ENCODE measurements at regions not wholly inside any gene's neighbourhood (a gene's known extent, or its start where the extent isn't known, plus 50 kb on each side); places are given as distances from the start of the nearest gene placed in this dataset.

GRCh38 chr9:84054341-84055010 lies 73.9 kb downstream of the RMI1 start:
- TF ChIP-seq TEAD4 (IDR thresholded peaks at IDR 0.05) (no peak), RAD21 (IDR thresholded peaks at IDR 0.05; ENCODE audit: low read depth) (no peak), NFIC (IDR thresholded peaks at IDR 0.05) (no peak)

- TF ChIP-seq RAD21 (IDR thresholded peaks at IDR 0.05; ENCODE audit: low read depth) (no peak), EP300 (IDR thresholded peaks at IDR 0.05; ENCODE audit: borderline replicate concordance) (no peak), TEAD4 (IDR thresholded peaks at IDR 0.05) (no peak), ZBTB7A (IDR thresholded peaks at IDR 0.05; ENCODE audit: low read depth) (no peak), MAX (IDR thresholded peaks at IDR 0.05) (no peak), NFIC (IDR thresholded peaks at IDR 0.05) (no peak), FOXM1 (IDR thresholded peaks at IDR 0.05; ENCODE audit: borderline replicate concordance, low read depth) (no peak), YY1 (IDR thresholded peaks at IDR 0.05; ENCODE audit: low read depth) (no peak), TCF12 (IDR thresholded peaks at IDR 0.05; ENCODE audit: low read depth) (no peak), USF1 (IDR thresholded peaks at IDR 0.05) (no peak), CREB1 (IDR thresholded peaks at IDR 0.05; ENCODE audit: low read depth) (no peak), CEBPB (IDR thresholded peaks at IDR 0.05) (no peak), EGR1 (IDR thresholded peaks at IDR 0.05) (no peak), TAF1 (IDR thresholded peaks at IDR 0.05; ENCODE audit: low read depth) (no peak), REST (IDR thresholded peaks at IDR 0.05; ENCODE audit: low read depth) (no peak)
These were observed 77.1 kb downstream of the RMI1 start for GRCh38 chr9:84057662-84058061.

GRCh38 chr9:84059936-84060335 lies 79.3 kb downstream of the RMI1 start:
- no peak for TF ChIP-seq CREB1 (IDR thresholded peaks at IDR 0.05; ENCODE audit: low read depth)
- no peak for TF ChIP-seq EP300 (IDR thresholded peaks at IDR 0.05; ENCODE audit: borderline replicate concordance)
- no peak for TF ChIP-seq REST (IDR thresholded peaks at IDR 0.05; ENCODE audit: low read depth)
- no peak for TF ChIP-seq FOXM1 (IDR thresholded peaks at IDR 0.05; ENCODE audit: borderline replicate concordance, low read depth)
- no peak for TF ChIP-seq USF1 (IDR thresholded peaks at IDR 0.05)
- no peak for TF ChIP-seq MAX (IDR thresholded peaks at IDR 0.05)
- TF ChIP-seq ZBTB7A (IDR thresholded peaks at IDR 0.05; ENCODE audit: low read depth) = no peak
- TF ChIP-seq YY1 (IDR thresholded peaks at IDR 0.05; ENCODE audit: low read depth) = no peak
- TF ChIP-seq TEAD4 (IDR thresholded peaks at IDR 0.05) = no peak
- TF ChIP-seq EGR1 (IDR thresholded peaks at IDR 0.05) = no peak
- TF ChIP-seq RAD21 (IDR thresholded peaks at IDR 0.05; ENCODE audit: low read depth) = no peak
- TF ChIP-seq NFIC (IDR thresholded peaks at IDR 0.05) = no peak
- no peak for TF ChIP-seq CEBPB (IDR thresholded peaks at IDR 0.05)
- TF ChIP-seq TCF12 (IDR thresholded peaks at IDR 0.05; ENCODE audit: low read depth) = no peak
- no peak for TF ChIP-seq TAF1 (IDR thresholded peaks at IDR 0.05; ENCODE audit: low read depth)

- TF ChIP-seq NFIC (IDR thresholded peaks at IDR 0.05) = no peak
- no peak for TF ChIP-seq RAD21 (IDR thresholded peaks at IDR 0.05; ENCODE audit: low read depth)
- no peak for TF ChIP-seq YY1 (IDR thresholded peaks at IDR 0.05; ENCODE audit: low read depth)
- TF ChIP-seq TAF1 (IDR thresholded peaks at IDR 0.05; ENCODE audit: low read depth) = no peak
- TF ChIP-seq FOXM1 (IDR thresholded peaks at IDR 0.05; ENCODE audit: borderline replicate concordance, low read depth) = no peak
- TF ChIP-seq CEBPB (IDR thresholded peaks at IDR 0.05) = no peak
- TF ChIP-seq EGR1 (IDR thresholded peaks at IDR 0.05) = no peak
- TF ChIP-seq REST (IDR thresholded peaks at IDR 0.05; ENCODE audit: low read depth) = no peak
- no peak for TF ChIP-seq MAX (IDR thresholded peaks at IDR 0.05)
- TF ChIP-seq USF1 (IDR thresholded peaks at IDR 0.05) = no peak
- no peak for TF ChIP-seq EP300 (IDR thresholded peaks at IDR 0.05; ENCODE audit: borderline replicate concordance)
- no peak for TF ChIP-seq ZBTB7A (IDR thresholded peaks at IDR 0.05; ENCODE audit: low read depth)
These were observed 81.1 kb downstream of the RMI1 start for GRCh38 chr9:84061613-84062193.
